OCI-LY3 (cell line): ENCODE measurements at regions not wholly inside any gene's neighbourhood (a gene's known extent, or its start where the extent isn't known, plus 50 kb on each side); places are given as distances from the start of the nearest gene placed in this dataset.

ENCODE experiments used
- CTCF ChIP-seq: fragments of 200-600, 300-600 bp; sonication (generic); IDR thresholded peaks from 2 replicates; pipeline ENCODE4 v1.5.1; 2014; ENCODE audit warnings: antibody characterized with exemption, low read length, low read depth
- EZH2phosphoT487 ChIP-seq: fragments of 200-600 bp; shearing (Covaris generic); IDR thresholded peaks from 2 replicates; pipeline ENCODE4 v1.6.1; 2018; ENCODE audit warnings: antibody characterized with exemption, mixed run types, low read depth

- TF ChIP-seq CTCF = no peak
- no peak for TF ChIP-seq EZH2phosphoT487
Measured at GRCh38 chr17:72572604-72573491, 452.0 kb downstream of the SOX9 start.
